NOMO-1 treated with dmso at 0.1 percent for 144 hours (cell line): ENCODE measurements at regions not wholly inside any gene's neighbourhood (a gene's known extent, or its start where the extent isn't known, plus 50 kb on each side); places are given as distances from the start of the nearest gene placed in this dataset.
"Not testable (repeated sequence)": the region's sequence is repeated elsewhere in the genome, so short reads cannot be mapped to it uniquely, and the experiment has no call there.

Experiments
- DNase-seq: peaks from one replicate; lab custom pipeline; 2025; ENCODE audit not compliant: unreplicated experiment; lab: John Stamatoyannopoulos, UW

DNA sequence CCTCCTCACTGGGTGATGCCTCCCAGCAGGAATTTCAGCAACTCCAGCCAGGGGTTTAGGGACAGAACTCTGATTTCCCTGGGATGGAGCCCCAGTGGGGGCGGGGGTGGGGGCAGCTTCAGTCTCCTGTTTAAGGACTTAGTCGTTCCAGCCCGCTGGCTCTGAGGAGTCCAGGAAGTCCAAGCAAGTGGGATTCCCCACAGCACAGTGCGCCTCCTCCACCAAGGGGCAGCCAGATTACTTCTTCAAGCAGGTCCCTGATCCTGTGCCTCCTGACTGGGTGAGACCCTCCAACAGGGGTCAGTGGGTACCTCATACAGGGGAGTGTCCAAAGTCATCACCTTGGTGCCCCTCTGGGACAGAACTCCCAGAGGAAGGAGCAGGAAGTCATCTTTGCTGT lies 1438.4 kb upstream of the B3GALT2 start:
- DNase-seq = no peak

DNA sequence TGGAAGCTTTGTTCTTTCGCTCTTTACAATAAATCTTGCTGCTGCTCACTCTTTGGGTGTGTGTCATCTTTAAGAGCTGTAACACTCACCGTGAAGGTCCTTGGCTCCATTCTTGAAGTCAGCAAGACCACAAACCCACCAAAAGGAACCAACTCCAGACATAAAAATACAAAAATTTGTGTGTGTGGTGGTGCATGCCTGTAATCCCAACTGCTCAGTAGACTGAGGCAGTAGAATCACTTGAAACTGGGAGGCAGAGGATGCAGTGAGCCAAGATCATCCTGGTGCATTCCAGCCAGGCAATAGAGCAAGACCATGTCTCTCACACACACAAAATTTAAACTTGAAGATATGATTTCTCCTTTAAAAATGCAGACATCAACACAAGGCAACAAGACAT lies 1431.7 kb upstream of the B3GALT2 start:
- no peak for DNase-seq

DNA sequence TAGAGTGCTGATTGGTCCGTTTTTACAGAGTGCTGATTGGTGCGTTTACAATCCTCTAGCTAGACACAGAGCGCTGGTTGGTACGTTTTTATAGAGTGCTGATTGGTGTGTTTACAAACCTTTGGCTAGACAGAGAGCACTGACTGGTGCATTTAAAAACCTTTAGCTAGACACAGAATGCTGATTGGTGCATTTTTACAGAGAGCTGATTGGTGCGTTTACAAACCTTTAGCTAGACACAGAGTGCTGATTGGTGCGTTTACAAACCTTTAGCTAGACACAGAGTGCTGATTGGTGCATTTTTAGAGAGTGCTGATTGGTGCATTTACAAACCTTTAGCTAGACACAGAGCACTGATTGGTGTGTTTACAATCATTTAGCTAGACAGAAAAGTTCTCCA lies 1430.9 kb upstream of the B3GALT2 start:
- DNase-seq = not testable (repeated sequence)

DNA sequence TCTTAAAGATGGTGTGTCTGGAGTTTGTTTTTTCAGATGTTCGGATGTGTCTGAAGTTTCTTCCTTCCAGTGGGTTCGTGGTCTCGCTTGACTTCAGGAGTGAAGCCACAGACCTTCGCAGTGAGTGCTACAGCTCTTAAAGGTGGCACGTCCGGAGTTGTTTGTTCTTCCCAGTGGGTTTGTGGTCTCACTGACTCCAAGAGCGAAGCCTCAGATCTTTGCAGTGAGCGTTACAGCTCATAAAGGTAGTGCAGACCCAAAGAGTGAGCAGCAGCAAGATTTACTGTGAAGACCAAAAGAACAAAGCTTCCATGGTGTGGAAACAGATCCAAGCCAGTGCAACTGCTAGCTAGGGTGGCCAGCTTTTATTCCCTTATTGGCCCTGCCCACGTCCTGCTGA lies 1430.4 kb upstream of the B3GALT2 start:
- DNase-seq = no peak

DNA sequence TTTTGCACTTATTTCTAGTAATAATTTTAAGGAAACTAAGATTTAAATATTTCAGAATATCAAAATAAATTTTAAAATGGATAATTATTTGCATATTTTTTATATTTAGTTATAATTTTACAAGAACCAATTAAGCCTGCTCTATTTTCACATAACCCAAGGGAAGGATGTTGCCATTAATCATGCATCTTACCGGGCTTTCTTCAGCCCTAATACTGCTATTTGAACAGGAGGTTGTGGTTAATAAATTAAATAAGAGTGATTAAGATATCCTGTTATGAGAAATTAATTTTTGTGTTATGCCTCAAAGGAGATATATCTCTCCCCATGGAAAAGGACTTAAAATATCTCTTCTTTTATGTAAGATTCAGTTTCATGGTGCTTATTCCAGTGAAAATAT lies 1415.8 kb upstream of the B3GALT2 start:
- DNase-seq = no peak

DNA sequence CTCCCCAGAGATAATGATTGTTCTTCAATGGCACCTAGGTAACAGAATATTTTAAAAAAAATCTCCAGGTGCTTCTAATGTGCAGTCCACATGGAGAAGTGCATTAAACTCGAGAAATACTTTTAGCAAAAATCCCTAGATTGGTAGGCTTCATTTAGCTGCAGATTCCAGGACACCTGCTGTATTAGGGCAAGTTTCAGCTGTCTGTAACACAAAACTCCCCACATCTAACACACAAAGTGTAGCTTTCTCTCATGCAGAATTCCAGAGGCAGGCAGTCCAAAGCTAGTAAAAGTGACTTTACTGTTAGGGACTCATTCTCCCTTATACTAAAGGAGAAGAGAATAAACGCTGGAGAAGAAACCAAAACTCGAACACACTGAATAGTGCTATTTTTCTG lies 1414.3 kb upstream of the B3GALT2 start:
- DNase-seq = no peak

DNA sequence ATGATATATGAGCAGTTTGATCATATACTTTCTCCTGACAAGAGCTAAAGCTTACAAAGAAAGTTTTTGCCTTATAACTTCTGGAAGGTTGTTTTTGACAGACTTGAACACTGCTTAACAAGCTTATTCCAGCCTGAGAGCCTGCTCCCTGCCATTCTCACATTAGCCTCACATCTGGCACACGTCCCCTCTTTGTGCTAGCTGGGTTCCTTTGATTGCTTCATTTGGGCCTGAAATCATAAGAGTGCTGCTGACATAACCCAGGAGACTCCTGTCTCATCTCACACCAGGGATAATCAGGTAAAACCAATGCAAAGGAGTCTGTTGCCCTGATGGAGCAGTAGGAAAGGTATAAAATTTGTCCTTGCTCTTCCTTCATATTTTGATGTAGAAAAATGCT lies 1411.7 kb upstream of the B3GALT2 start:
- DNase-seq = no peak

DNA sequence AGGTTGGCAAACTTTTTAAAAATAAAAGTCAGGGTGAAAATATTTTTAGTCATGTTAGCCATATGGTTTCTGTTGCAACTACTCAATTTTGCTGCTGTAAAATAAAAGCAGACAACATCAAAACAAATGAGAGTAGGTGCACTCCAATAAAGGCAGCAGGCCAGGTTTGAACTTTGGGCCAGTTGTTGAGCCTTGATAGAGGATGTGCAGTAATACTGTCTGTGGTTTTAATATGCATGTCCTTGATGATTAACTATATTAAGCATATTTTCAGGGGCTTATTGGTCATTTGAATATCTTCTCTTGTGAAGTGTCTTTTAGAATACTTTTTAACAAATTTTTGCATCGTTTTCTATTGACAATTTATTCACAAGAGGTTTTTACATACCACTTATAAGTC lies 1399.9 kb upstream of the B3GALT2 start:
- no peak for DNase-seq

DNA sequence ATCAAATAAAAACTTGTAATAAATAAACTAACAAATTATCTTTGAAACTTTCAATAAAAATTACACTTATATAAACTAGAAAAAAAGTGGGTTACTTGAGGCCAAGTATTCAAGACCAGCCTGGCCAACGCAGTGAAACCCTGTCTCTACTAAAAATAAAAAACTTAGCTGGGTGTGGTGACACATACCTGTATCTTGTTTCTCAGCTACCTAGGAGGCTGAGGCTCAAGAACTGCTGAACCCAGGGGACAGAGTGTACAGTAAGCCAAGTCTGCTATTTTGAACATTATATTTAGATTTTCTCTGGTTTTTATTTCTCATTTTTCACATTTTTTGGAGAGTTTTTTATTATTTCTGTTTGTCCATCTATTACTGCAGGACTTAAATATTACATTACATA lies 1397.6 kb upstream of the B3GALT2 start:
- DNase-seq = no peak

DNA sequence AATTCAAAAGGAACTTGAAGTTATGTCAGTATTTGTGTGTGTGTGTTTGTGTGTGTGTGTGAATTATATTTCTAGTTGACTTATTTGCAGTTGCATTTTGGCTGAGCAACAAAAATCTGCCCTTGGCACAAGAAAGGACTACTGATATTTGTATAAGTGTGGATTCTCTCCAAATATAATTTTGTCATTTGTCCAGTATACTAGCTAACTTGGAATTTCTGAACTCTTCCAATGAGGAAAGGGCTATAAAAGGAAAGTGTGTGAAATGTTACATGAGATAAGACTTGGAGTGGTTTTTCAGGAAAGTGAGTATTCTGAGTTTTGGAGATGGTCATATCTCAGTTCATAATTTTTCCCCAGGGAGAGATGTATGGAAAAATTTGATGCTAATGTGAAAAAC lies 1384.1 kb upstream of the B3GALT2 start:
- no peak for DNase-seq

DNA sequence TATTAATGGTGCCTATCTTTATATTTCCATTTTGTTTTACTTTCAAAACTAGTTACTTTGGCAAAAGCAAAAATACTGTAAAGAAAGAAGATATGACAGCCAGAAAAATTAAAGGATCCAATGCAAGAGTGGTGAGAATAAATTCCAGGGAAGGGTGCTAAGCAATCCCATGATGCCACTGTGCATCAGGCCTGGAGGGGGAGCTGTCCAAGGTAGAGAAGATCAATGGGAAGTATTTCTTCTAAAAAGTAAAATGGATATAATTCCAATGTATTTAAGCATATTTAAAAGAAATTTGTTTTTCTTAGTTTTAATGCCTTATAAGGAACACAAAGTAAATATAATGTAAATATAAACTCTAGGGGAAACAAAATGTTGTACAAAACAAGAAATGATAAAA lies 1382.2 kb upstream of the B3GALT2 start:
- no peak for DNase-seq

DNA sequence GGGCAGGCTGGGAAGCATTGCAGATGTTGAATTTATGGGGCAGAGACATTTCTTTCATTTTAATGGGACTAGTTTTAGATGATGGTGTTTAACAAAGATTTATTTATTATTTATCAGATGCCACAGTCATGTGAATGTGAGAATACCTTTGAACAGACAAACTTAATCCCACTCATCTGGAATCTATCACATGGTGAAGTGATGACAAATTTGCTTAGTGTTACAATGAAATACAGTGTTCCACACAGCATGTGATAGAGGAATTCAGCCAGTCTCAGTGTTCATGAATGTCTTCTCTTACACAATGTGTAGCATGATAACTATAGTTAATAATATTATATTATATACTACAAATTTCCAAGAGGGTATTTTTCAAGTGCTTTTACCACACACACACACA lies 1361.7 kb upstream of the B3GALT2 start:
- no peak for DNase-seq

DNA sequence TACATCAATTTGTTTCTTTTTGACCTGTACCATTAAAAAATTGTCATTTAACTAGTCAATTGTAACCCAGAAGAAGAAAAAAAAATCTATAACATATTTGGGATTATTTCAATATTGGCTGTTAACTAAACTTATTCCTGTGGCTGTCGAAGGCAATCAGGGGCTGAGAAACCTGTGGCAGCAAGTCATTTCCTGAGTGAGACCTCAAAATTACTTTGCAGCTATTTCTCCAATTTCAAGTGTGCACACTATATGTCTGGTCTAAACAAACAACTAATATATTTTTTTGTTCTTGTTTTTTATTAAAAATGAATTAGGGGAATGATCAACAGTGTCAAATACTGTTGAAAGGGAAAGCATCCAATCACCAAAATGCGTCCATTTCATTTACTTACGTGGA lies 1357.6 kb upstream of the B3GALT2 start:
- DNase-seq = no peak

DNA sequence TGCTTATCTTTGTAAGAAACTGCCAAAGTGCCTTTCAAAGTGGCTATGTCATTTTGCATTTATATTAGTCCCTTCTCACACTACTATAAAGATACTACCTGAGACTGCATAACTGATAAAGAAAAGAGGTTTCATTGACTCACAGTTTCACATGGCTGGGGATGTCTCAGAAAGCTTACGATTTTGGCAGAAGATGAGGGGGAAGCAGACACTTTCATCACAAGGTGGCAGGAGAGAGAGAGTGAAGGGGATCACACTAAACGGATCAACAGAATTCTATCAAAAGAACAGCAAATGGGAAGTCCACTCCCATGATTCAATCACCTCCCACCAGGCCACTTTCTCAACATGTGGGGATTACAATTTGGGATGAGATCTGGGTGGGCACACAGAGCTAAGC lies 1352.0 kb upstream of the B3GALT2 start:
- no peak for DNase-seq

DNA sequence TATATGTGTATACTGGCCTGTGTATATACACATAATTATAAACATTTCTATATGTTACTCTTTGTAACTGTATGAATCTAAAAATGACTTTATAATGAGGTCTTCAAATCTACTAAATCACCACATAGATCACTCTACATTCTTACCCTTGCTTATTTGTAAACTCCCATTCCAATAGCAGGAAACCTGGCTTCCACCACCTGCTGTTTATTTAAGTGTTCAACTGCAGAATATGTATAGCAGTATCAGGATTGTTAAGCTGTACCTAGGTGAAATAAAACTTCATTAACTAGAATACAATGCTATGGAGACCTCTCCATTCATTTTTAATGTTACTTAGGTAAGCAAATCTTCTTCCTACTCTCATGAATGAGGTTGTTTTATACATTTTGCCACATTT lies 1351.1 kb upstream of the B3GALT2 start:
- DNase-seq = no peak

DNA sequence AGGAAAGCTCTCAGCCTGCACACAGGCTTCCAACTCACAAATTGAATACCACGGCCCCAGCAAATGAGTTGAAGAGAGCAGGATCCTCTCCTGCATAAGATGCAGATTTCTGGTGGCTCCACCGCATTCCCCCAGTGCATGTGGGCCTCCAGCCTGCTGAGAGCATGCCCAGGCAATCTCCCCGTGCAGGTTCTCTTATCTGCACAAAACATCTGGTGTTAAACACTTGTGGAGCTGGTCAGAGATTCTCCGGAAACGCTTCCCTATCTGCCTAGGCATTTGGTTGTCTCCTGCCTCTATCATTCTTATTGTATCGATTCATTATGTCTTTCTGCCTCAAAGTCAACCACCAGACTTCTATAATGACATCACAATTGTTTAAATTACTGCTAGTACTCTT lies 1349.0 kb upstream of the B3GALT2 start:
- DNase-seq = no peak

DNA sequence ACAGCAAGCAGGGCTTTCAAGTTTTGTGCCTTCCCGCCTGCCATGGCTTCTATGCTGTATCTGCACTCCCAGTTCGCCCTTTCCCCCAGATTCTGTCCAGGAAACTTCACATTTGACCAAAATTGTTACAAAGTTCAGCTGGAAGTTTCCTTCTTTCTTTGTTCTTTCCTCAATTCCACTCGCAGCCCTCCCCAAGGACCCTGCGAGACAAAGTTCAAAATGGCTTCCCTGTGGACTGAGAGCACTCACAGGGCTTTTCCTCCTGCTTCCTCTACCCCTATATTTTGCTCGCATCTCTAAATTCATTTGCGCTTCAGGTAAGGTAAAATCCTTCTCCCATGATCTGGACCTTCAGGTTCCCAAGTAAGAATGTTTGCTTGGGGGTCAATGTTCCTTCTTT lies 1348.4 kb upstream of the B3GALT2 start:
- DNase-seq = no peak

DNA sequence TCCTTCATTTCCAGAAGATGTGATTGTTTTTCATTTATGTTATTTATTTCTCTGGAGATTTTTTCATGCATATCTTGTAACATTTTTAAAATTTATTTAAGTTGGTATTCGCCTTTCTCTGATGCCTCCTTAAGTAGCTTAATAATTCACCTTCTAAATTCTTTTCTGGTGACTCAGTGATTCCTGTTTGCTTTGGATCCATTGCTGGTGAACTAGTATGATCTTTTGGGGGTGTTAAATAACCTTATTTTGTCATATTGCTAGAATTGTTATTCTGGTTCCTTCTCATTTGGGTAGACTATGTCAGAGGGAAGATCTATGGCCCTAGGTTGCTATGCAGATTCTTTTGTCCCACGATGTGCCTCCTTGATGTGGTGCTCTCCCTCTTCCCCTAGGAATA lies 1347.2 kb upstream of the B3GALT2 start:
- no peak for DNase-seq

DNA sequence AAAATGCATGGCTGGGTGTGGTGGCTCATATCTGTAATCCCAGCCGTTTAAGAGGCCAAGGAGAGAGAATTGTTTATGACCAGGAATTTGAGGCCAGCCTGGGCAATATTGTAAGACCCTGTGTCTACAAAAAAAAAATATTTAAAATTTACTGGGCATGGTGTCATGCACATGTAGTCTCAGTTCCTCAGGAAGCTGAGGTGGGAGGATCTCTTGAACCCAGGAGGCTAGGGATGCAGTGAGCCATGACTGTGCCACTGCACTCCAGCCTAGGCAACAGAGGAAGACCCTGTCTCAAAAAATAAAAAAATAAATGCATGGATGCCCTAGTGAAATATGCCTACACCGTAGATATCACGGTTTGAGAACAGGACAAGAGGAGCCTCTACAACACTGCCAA lies 1331.2 kb upstream of the B3GALT2 start:
- no peak for DNase-seq

DNA sequence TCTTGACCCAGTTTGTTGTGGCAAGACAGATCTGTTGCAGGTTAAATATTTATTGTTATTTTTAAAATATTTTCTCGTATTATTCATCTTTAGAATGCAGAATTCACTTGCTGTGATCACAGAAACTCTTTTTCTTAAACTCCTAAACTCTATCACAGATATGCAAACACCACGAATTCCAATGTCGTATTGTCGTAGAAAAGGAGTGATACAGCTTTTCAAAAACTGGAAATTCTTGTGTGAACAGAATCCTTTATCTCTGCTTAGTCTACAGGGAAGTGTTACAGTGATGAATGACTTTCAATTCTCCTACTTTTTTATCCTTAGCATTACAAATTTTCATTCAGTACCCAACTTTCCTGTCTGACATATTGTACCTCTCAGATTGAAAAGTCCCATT lies 1329.5 kb upstream of the B3GALT2 start:
- no peak for DNase-seq

DNA sequence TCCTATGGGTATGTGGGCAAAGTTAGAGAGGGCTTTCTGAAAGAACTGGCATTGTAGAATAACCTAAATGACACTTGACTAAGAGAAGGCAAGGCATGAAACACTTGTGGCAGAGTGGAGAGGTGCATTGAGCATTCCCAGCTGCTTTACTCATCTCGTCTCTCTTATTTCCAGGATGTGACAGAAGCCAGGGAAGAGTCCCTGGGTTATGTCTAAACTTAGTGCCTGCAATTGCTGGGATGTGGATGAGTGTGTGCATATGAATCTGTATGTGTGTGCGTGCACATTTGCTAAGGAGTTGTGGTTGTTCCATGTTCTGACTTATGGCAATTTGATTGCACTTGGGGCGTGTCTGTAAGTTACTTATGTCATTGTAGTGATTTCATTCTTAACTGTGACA lies 1326.5 kb upstream of the B3GALT2 start:
- DNase-seq = no peak

DNA sequence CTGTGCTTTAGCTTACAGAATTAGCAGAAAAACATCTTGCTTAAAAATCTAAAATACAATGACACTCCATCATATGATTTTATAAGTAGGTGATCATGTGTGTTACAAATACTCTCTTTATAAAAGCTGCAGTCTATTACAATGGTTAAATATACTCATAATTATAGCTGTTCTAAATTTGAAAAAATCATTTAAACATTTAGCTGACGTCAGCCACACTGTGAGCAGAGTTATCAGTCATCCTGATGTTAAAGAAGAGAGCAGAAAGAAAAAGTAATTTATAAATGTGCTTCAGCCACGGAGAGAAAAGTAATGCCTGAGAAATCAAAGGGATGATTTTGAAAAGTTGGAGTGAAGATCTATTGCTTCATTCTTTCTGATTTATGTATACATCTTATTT lies 1325.9 kb upstream of the B3GALT2 start:
- DNase-seq = no peak

DNA sequence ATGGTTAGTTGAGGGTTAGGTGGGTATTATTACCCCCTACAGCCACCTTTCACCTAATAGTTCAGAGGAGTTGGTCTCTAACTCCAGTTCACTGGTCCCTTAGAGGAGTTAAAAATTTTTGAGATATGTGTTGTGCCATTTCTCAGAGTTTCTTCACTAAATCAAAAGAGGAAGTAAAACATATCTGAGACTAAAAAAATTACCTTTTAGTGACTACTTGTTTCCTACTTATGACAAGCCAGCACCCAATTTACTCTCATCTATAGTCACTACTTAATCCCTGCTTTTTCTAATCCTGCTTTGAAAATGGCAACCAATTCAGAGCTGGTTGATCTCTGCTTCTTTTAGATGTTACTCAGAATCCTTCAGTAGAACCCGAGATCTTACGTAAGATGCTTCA lies 1316.8 kb upstream of the B3GALT2 start:
- no peak for DNase-seq

DNA sequence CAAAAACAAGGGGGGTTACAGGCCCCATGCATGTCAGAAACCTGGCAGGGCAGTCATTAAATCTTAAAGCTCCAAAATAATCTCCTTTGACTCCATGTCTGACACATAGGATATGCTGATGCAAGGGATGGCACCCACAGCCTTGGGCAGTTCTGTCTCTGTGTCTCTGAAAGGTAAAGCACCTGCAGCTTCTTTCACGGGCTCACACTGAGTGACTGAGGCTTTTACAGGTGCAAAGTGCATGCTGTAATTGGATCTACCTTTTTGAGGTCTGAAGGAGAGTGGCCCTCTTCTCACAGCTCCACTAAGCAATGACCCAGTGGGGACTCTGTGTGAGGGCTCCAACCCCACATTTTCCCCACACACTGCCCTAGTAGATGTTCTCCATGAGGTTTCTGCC lies 1309.0 kb upstream of the B3GALT2 start:
- DNase-seq = no peak
